T-helper 1 cell treated with Interleukin-12 subunit alpha and Interleukin-12 subunit beta and Interleukin-4 antibody, amounts not matched to agents 30 μg/mL and 1 μg/mL, for 36 hours (primary cell): ENCODE measurements at regions not wholly inside any gene's neighbourhood (a gene's known extent, or its start where the extent isn't known, plus 50 kb on each side); places are given as distances from the start of the nearest gene placed in this dataset.

Source experiments
- H3K27ac Mint-ChIP-seq: one replicate; pipeline ENCODE4 v1.8.0; 2021; ENCODE audit warnings: mild to moderate bottlenecking, mixed read lengths
- H3K27me3 Mint-ChIP-seq: one replicate; pipeline ENCODE4 v1.8.0; 2021; ENCODE audit warnings: low read depth, mixed read lengths
- H3K36me3 Mint-ChIP-seq: one replicate; pipeline ENCODE4 v1.8.0; 2021; ENCODE audit warnings: low read depth, mixed read lengths
- H3K4me1 Mint-ChIP-seq: one replicate; pipeline ENCODE4 v1.8.0; 2021; ENCODE audit warnings: low read depth, mixed read lengths
- H3K4me3 Mint-ChIP-seq: one replicate; pipeline ENCODE4 v1.8.0; 2021; ENCODE audit warnings: mild to moderate bottlenecking, moderate library complexity, mixed read lengths
- H3K9me3 Mint-ChIP-seq: one replicate; pipeline ENCODE4 v1.8.0; 2021; ENCODE audit warnings: mixed read lengths

- Mint-ChIP-seq H3K27ac (no peak overlapping the region), H3K4me1 (no peaks in the 10 kb centered on the region), H3K27me3 (peaks cover 3% of the 10 kb centered on the region), H3K9me3 (no peaks in the 10 kb centered on the region), H3K4me3 (no peak overlapping the region), H3K36me3 (no peaks in the 10 kb centered on the region)
Measured at GRCh38 chr15:81619002-81619401, 245.0 kb upstream of the TMC3 start.

- no peak overlapping the region for H3K27ac Mint-ChIP-seq
- H3K4me1 Mint-ChIP-seq = no peaks in the 10 kb centered on the region
- H3K27me3 Mint-ChIP-seq = peaks cover 3% of the 10 kb centered on the region
- no peak overlapping the region for H3K4me3 Mint-ChIP-seq
- no peaks in the 10 kb centered on the region for H3K36me3 Mint-ChIP-seq
- H3K9me3 Mint-ChIP-seq = no peaks in the 10 kb centered on the region
Measured at GRCh38 chr15:81612631-81613030, 238.6 kb upstream of the TMC3 start.

DNA sequence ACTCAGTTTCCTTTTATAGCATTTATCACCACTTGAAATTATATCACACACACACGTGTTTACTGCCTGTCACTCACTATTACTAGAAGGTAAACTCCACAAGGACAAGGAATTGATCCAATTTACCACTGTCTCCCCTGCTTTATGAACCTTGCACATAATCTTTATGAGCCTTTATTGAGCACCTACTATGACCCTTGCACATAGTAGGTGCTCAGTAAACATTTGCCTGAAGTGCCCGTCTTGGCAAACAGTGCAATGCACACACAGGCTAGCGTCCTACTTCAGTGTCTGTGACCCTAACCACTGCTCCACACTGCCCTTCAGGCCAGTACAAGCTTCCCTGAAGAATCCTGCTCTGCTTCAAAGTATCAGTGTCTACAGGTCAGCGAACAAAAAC, 237.7 kb upstream of the TMC3 start:
- Mint-ChIP-seq H3K27me3 (peaks cover 3% of the 10 kb centered on the region), H3K27ac (no peak overlapping the region), H3K4me3 (no peak overlapping the region), H3K36me3 (no peaks in the 10 kb centered on the region), H3K9me3 (no peaks in the 10 kb centered on the region), H3K4me1 (no peaks in the 10 kb centered on the region)

DNA sequence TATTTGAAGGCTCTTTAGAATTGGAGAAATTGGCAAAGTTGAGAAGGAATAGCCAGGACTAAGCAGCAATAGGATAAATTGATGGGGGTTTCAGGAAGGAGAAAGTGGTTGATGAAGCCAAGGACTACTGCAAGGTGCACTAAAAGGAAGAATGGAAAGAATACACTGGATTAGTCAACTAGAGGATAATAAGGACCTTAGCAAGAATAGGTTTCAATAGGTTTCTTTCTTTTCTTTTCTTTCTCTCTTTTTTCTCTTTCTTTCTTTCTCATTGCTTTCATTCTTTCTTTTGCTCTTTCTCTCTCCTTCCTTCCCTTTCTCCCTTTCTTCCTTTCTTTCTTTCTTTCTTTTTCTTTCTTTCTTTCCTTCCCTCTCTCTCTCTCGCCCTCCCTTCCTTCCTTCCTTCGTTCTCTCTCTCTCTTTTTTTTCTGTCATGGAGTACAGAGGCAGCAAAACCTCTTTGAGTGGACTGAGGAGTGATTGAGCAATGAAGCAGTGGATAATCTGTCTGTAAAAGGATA, 234.4 kb upstream of the TMC3 start:
- H3K4me1 Mint-ChIP-seq = no peaks in the 10 kb centered on the region
- no peak overlapping the region for H3K4me3 Mint-ChIP-seq
- no peaks in the 10 kb centered on the region for H3K36me3 Mint-ChIP-seq
- no peaks in the 10 kb centered on the region for H3K27me3 Mint-ChIP-seq
- H3K27ac Mint-ChIP-seq = no peak overlapping the region
- no peaks in the 10 kb centered on the region for H3K9me3 Mint-ChIP-seq

DNA sequence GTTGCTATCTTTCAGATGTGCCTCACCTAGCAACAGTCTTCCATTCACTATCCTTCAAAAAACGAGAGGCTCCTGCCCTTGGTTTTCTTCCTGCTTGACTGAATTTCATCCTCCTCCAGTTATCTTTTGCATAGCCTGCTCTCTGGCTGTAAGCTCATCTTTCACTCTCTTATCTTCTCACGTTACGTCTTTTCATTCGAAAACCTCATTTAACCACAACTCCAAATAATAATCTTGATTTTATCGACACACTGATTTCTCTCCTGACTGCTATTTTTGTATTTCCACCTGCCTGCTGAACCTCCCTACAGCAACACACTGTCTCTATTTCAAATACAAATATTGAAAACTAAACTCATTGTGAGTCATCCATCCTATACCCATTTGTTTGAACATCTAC, 230.7 kb upstream of the TMC3 start:
- Mint-ChIP-seq H3K4me1 (no peaks in the 10 kb centered on the region), H3K9me3 (peaks cover 15% of the 10 kb centered on the region), H3K27ac (no peak overlapping the region), H3K36me3 (no peaks in the 10 kb centered on the region), H3K27me3 (no peaks in the 10 kb centered on the region), H3K4me3 (no peak overlapping the region)

DNA sequence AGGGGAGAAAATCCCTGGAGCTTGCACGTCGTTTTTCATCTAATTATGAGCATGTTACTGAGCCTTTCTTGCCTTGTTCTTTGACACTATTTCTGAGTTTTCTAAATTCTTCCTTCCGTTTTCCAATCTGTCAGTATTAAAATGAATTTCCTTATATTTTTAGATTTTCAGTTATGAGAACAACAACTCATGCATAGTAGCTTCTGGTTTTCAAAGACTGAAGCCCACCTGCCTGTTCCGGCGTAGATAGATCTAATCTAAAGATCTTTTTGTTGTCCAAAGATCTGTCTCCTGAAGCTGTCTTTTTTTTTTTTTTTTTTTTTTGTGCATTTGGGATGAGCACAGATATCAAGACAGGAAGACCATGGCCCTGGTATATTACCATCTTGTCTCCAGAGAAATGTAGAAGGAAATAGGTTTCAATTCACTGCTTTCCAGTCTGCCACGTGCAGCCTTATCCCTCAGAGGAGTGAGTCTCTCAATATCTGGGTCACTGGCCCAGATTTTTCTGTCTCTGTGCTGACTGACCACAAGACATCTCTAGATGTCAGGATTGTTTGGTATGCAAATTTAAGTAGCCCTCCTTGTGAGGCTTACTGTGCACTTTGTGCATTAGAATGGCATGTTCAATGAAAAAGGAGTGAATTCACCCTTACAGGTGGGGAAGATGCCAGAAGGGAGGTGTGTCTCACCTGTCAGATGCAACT, 222.3 kb upstream of the TMC3 start:
- Mint-ChIP-seq H3K36me3 (no peaks in the 10 kb centered on the region), H3K9me3 (peaks cover 12% of the 10 kb centered on the region), H3K4me3 (no peak overlapping the region), H3K27ac (no peak overlapping the region), H3K27me3 (no peaks in the 10 kb centered on the region), H3K4me1 (no peaks in the 10 kb centered on the region)

- Mint-ChIP-seq H3K27me3 (no peaks in the 10 kb centered on the region), H3K27ac (no peak overlapping the region), H3K4me3 (no peak overlapping the region), H3K36me3 (no peaks in the 10 kb centered on the region), H3K9me3 (peaks cover 10% of the 10 kb centered on the region), H3K4me1 (no peaks in the 10 kb centered on the region)
Measured at GRCh38 chr15:81595752-81596151, 221.7 kb upstream of the TMC3 start.

GRCh38 chr15:81589671-81590070, 215.7 kb upstream of the TMC3 start:
- Mint-ChIP-seq H3K4me3 (no peak overlapping the region), H3K27me3 (no peaks in the 10 kb centered on the region), H3K27ac (no peak overlapping the region), H3K9me3 (no peaks in the 10 kb centered on the region), H3K4me1 (no peaks in the 10 kb centered on the region), H3K36me3 (no peaks in the 10 kb centered on the region)

DNA sequence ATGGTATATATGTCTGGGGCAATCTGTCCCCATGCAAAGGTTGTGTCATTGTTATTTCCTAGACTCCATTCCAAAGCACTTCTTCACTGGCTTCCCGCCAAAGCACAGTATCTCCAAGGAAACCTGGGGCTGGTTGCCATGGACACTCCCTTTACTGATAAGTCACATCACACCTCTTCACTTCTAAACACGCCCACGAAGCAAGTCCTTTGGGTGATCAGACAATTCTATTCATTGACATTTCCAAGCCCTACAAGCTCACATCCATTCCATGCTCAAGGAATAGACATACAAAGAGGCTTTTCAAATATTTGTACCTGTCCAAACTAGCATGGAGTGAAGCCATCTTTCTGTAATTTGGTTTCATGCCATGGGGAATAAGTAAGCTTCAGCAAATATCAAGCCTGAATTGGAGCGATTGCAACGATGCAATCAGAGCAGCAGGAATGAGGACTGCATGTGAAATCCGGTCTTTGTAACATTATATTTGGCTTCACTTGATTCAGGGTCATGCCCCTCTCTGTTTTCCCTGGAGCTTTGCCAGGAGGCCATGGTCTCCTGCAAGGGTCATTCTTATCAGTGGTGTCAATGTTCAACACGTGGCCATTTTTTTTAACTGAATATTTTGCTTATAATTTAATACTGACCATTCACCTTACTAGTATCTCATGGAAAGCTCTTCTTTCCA, 201.6 kb upstream of the TMC3 start:
- Mint-ChIP-seq H3K36me3 (no peaks in the 10 kb centered on the region), H3K4me1 (peaks cover 1% of the 10 kb centered on the region), H3K27me3 (peaks cover 19% of the 10 kb centered on the region), H3K27ac (no peak overlapping the region), H3K9me3 (no peaks in the 10 kb centered on the region), H3K4me3 (no peak overlapping the region)

GRCh38 chr15:81573098-81573746, 199.2 kb upstream of the TMC3 start:
- H3K4me3 Mint-ChIP-seq = no peak overlapping the region
- no peak overlapping the region for H3K27ac Mint-ChIP-seq
- peaks cover 1% of the 10 kb centered on the region for H3K4me1 Mint-ChIP-seq
- no peaks in the 10 kb centered on the region for H3K9me3 Mint-ChIP-seq
- no peaks in the 10 kb centered on the region for H3K36me3 Mint-ChIP-seq
- H3K27me3 Mint-ChIP-seq = peaks cover 19% of the 10 kb centered on the region

- Mint-ChIP-seq H3K4me3 (no peak overlapping the region), H3K4me1 (peaks cover 1% of the 10 kb centered on the region), H3K36me3 (no peaks in the 10 kb centered on the region), H3K27ac (no peak overlapping the region), H3K27me3 (peaks cover 15% of the 10 kb centered on the region), H3K9me3 (no peaks in the 10 kb centered on the region)
Measured at GRCh38 chr15:81572190-81572589, 198.2 kb upstream of the TMC3 start.

DNA sequence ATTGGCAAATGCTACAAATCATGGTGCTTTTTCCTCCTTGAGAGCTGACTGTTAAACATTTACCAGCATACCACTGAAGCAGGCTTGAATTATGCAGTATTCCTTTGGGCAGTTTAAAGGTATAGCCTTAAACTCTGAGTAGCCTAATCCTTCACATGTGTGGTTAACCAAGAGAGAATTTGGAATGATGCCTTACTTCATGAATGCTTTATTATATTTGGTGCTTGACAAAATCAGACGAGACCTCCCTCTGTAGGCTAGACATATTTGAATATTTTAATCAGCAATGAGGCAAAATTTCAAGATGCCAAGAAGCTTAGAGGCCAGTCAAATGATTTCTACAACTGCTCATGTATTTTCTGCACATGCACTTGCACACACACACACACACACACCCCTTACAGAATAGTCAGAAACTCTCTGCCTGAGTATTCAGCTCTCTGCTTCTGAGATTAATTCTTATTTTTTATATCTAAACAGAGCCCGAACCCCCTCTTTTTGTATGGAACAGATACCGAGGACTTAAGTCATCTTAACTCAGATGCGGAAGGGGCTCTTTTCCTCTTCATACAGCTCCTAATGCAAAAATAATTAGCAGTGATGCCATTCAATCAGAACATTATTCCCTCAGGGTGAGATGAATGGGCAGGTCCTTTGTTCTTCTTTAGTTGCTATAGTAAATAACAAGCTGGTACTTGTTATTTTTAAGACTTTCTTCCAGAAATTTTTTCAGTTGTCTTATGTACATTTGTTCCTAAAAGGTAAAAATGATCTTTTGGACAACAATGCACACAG, 195.5 kb upstream of the TMC3 start:
- H3K4me1 Mint-ChIP-seq = peaks cover 1% of the 10 kb centered on the region
- H3K27ac Mint-ChIP-seq = no peak overlapping the region
- H3K9me3 Mint-ChIP-seq = no peaks in the 10 kb centered on the region
- no peaks in the 10 kb centered on the region for H3K36me3 Mint-ChIP-seq
- H3K27me3 Mint-ChIP-seq = peaks cover 11% of the 10 kb centered on the region
- no peak overlapping the region for H3K4me3 Mint-ChIP-seq

DNA sequence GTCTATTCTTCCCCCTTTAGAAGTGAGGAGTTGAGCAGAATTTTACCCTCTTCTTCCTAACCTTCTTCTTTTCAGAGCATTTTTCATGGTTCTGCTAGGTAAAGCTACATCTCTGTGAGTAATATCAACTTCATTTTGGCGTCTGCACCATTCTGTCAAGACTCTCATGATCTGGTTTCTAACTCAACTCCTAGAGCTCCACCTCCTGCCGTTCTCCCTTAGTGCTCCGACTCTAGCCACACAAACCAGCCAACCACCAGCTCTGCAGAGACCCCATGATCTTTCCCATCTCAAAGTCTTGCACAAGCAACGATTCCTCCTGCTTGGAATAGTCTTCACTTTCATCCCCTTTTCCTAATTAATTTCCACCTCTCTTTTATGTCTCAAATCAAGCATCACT, 193.9 kb upstream of the TMC3 start:
- no peak overlapping the region for H3K27ac Mint-ChIP-seq
- no peaks in the 10 kb centered on the region for H3K36me3 Mint-ChIP-seq
- no peak overlapping the region for H3K4me3 Mint-ChIP-seq
- no peaks in the 10 kb centered on the region for H3K9me3 Mint-ChIP-seq
- peaks cover 6% of the 10 kb centered on the region for H3K27me3 Mint-ChIP-seq
- H3K4me1 Mint-ChIP-seq = no peaks in the 10 kb centered on the region

DNA sequence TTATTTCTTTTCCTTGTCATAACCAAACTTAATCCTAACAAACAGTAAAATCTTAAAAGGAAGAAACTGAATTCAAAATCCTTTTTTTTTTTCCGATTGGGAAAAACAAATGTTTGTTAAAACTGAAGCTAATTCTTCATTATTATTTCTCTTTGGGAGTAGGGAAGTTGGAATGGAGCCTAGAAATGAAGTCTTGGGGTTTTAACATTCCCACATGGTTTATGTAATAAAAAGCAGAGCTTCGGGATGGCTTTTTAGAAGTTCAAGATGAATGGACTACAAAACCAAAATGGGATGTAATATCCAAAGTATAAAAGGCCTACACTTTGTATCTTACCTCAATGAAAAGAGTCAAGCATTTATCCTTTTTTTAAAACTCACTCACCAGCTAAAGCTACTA, 189.0 kb upstream of the TMC3 start:
- H3K4me3 Mint-ChIP-seq = no peak overlapping the region
- peaks cover 5% of the 10 kb centered on the region for H3K27me3 Mint-ChIP-seq
- no peaks in the 10 kb centered on the region for H3K36me3 Mint-ChIP-seq
- no peaks in the 10 kb centered on the region for H3K4me1 Mint-ChIP-seq
- H3K9me3 Mint-ChIP-seq = no peaks in the 10 kb centered on the region
- H3K27ac Mint-ChIP-seq = no peak overlapping the region
